PFSK-1 (cell line): ENCODE measurements at regions not wholly inside any gene's neighbourhood (a gene's known extent, or its start where the extent isn't known, plus 50 kb on each side); places are given as distances from the start of the nearest gene placed in this dataset.

Experiments
- FOXP2 ChIP-seq: optimal IDR thresholded peaks from 2 replicates; pipeline ENCODE3; 2011; ENCODE audit warnings: borderline replicate concordance, control low read depth, inconsistent platforms; ENCODE audit not compliant: insufficient read depth; ENCODE audit errors: extremely low read length, extremely low read depth
- POLR2AphosphoS5 ChIP-seq: IDR thresholded peaks from 2 replicates; pipeline ENCODE4 v1.6.1; 2012; ENCODE audit warnings: low read depth, mild to moderate bottlenecking, control low read depth, low read length, moderate library complexity
- SIN3A ChIP-seq: IDR thresholded peaks from 2 replicates; pipeline ENCODE4 v1.6.1; 2012; ENCODE audit warnings: mild to moderate bottlenecking, low read length, moderate library complexity, borderline replicate concordance; ENCODE audit not compliant: insufficient read depth
- TAF1 ChIP-seq: IDR thresholded peaks from 2 replicates; pipeline ENCODE4 v1.6.1; 2012; ENCODE audit warnings: low read length, control low read depth, borderline replicate concordance; ENCODE audit not compliant: insufficient read depth
- TF ChIP-seq, protein P1 (sequence below), 2 experiments: IDR thresholded peaks; 2 replicates each; pipeline versions ENCODE4 v1.6.1 to v1.8.0; 2011 to 2012; ENCODE audit warnings: low read depth in 2 of 2, low read length in 2 of 2, control low read depth in 1 of 2, inconsistent platforms in 1 of 2, mild to moderate bottlenecking in 1 of 2, moderate library complexity in 1 of 2; ENCODE audit not compliant: insufficient read depth in 1 of 2

DNA sequence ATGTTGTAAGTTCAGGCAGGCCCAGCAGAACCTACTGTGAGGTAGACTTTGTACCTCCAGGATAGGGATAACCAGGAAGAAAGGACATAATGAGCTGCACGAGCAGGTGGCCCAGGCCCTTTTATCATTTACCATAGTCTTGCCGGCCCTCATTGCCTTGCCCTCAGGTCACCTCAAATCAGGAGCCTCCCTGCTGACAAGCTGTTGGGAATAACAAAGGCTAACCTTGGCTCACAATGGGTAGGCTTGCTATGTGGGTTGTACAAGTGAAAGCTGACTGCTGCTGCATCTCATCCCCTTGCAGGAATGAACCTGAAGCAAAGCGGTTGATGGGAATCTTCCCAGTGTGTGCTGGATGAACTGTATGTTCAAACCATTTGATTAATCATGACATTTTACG lies 159.5 kb upstream of the ACTBL2 start:
- TF ChIP-seq, protein P1, sequence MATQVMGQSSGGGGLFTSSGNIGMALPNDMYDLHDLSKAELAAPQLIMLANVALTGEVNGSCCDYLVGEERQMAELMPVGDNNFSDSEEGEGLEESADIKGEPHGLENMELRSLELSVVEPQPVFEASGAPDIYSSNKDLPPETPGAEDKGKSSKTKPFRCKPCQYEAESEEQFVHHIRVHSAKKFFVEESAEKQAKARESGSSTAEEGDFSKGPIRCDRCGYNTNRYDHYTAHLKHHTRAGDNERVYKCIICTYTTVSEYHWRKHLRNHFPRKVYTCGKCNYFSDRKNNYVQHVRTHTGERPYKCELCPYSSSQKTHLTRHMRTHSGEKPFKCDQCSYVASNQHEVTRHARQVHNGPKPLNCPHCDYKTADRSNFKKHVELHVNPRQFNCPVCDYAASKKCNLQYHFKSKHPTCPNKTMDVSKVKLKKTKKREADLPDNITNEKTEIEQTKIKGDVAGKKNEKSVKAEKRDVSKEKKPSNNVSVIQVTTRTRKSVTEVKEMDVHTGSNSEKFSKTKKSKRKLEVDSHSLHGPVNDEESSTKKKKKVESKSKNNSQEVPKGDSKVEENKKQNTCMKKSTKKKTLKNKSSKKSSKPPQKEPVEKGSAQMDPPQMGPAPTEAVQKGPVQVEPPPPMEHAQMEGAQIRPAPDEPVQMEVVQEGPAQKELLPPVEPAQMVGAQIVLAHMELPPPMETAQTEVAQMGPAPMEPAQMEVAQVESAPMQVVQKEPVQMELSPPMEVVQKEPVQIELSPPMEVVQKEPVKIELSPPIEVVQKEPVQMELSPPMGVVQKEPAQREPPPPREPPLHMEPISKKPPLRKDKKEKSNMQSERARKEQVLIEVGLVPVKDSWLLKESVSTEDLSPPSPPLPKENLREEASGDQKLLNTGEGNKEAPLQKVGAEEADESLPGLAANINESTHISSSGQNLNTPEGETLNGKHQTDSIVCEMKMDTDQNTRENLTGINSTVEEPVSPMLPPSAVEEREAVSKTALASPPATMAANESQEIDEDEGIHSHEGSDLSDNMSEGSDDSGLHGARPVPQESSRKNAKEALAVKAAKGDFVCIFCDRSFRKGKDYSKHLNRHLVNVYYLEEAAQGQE (IDR thresholded peaks at IDR 0.05; ENCODE audit: insufficient read depth in 1 of 2, low read depth in 2 of 2, low read length in 2 of 2) = no peak
- TF ChIP-seq POLR2AphosphoS5 (no peak), SIN3A (no peak), TAF1 (no peak), FOXP2 (no peak)

DNA sequence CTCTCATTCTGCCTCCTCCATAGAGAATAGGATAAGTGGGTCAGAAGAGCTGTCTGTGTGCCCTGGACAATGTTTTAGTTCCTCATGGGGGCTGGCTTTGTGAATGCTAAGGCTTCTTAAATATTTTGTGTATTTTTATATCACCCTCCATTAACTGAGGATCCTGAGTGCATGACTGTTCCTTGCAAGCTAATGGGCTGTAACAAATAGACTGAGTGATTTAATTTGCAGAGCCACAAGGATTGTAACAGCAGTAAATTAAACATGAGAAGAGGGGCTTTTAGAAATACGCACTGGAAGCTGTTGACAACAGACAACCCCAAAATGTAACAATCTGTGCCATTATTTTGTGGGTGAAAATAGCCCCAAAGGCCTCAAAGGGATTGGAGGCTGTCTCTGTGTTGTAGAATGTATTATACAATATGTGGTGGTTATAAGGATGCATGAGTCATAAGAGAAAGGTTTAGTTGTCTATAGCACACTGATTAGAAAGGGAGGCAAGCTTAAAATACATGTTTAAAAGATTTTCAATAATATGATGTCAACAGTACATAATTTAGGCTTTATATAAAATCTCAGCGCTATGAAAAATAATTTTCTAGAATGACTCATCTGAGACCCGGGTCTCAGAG lies 152.7 kb upstream of the ACTBL2 start:
- TF ChIP-seq POLR2AphosphoS5 (no peak), TAF1 (no peak), SIN3A (no peak), FOXP2 (no peak)
- TF ChIP-seq, protein P1 (IDR thresholded peaks at IDR 0.05; ENCODE audit: insufficient read depth in 1 of 2, low read depth in 2 of 2, low read length in 2 of 2) = no peak

DNA sequence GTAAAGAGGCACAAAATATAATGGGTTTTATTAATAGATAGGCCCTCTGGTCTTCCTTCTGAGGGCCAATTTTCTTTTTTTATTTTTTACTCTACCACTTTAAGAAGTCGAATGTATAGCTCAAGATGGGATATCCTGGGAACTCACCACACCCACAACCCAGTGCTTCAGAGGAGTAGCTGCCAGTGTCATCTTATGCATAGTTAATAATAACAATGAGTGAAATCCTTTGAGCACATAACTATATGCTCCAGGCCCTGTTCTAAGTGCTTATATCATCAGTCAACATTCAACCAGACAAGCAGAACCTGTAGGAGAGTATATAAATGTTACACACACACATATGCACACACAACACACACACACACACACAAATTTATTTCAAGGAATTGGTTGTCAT lies 150.3 kb upstream of the ACTBL2 start:
- TF ChIP-seq TAF1 (no peak), SIN3A (no peak), POLR2AphosphoS5 (no peak), FOXP2 (no peak)
- TF ChIP-seq, protein P1 (IDR thresholded peaks at IDR 0.05; ENCODE audit: insufficient read depth in 1 of 2, low read depth in 2 of 2, low read length in 2 of 2) = no peak

DNA sequence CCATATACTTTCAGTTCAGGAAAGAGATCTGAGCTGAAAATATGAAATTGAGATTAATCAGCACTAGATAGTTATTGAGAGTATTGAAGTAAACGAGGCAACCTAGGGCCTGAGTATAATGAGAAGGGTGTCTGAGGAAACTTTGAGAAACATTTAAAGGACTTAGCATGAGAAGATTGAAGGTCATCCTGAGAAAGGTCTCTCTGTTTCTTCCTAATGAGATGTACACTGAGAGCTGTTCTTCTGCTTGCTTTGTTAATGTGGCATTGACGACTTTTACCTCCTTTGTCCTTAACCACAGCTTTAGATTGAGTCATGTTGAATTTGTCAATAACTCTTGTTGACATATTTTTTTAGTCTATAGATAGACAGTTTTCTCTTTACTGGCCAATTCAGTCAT lies 145.1 kb upstream of the ACTBL2 start:
- no peak for TF ChIP-seq FOXP2
- TF ChIP-seq, protein P1 (IDR thresholded peaks at IDR 0.05; ENCODE audit: insufficient read depth in 1 of 2, low read depth in 2 of 2, low read length in 2 of 2) = no peak

DNA sequence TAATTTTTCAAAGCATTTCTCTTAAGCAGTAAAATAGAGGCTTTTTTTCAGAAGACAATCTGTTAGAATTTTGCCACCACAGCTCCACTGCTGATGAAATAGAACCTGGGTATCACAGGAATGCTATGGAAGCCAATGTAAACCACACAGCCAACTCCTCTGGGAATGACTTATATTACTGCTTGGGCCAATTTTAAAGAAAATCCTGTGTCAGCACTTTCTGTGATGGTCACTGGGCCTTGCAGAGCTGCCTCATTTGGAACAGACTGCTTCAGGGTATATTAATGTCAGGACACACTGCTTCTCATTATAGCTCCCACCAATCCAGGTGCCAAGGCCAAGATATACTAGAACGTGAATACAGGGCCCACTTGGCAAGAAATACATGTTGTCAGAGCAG lies 144.1 kb upstream of the ACTBL2 start:
- no peak for TF ChIP-seq SIN3A
- no peak for TF ChIP-seq POLR2AphosphoS5
- TF ChIP-seq TAF1 = no peak
- TF ChIP-seq, protein P1 (IDR thresholded peaks at IDR 0.05; ENCODE audit: insufficient read depth in 1 of 2, low read depth in 2 of 2, low read length in 2 of 2) = no peak
- no peak for TF ChIP-seq FOXP2
